ENCODE measurements at regions not wholly inside any gene's neighbourhood (a gene's known extent, or its start where the extent isn't known, plus 50 kb on each side); places are given as distances from the start of the nearest gene placed in this dataset.

GRCh38 chr19:5214902-5215301 lies 125.7 kb downstream of the PTPRS start:
- intact Hi-C loops (cut with DNase I): no loop called here
- no peaks in the 10 kb centered on the region for H3K27me3 ChIP-seq
- H3K27ac ChIP-seq: no peak overlapping the region
- WGBS, 3 donors: 82 to 97% (median 90%) methylated on average over 6 of the region's 6 CpGs
- no peak for DNase-seq
- H3K4me1 ChIP-seq (ENCODE audit: insufficient read depth): no peaks in the 10 kb centered on the region
- no peaks in the 10 kb centered on the region for H3K36me3 ChIP-seq
- H3K9me3 ChIP-seq: no peaks in the 10 kb centered on the region
- TF ChIP-seq CTCF (IDR thresholded peaks at IDR 0.05): no peak
- no peak for TF ChIP-seq EP300 (IDR thresholded peaks at IDR 0.05)
- TF ChIP-seq POLR2A (IDR thresholded peaks at IDR 0.05): no peak
- H3K4me3 ChIP-seq: no peak overlapping the region

GRCh38 chr19:5214371-5214770 lies 126.2 kb downstream of the PTPRS start:
- H3K36me3 ChIP-seq: no peaks in the 10 kb centered on the region
- no peaks in the 10 kb centered on the region for H3K27me3 ChIP-seq
- TF ChIP-seq EP300 (IDR thresholded peaks at IDR 0.05): no peak
- TF ChIP-seq CTCF (IDR thresholded peaks at IDR 0.05): no peak
- TF ChIP-seq POLR2A (IDR thresholded peaks at IDR 0.05): no peak
- intact Hi-C loops (cut with DNase I): no loop called here
- H3K9me3 ChIP-seq: no peaks in the 10 kb centered on the region
- no peak for DNase-seq
- 95 to 98% (median 97%) methylated on average over 23 of the region's 23 CpGs for WGBS, 3 donors
- no peaks in the 10 kb centered on the region for H3K4me1 ChIP-seq (ENCODE audit: insufficient read depth)
- no peak overlapping the region for H3K4me3 ChIP-seq
- H3K27ac ChIP-seq: no peak overlapping the region

- TF ChIP-seq CTCF (IDR thresholded peaks at IDR 0.05) (no peak), EP300 (IDR thresholded peaks at IDR 0.05) (no peak), POLR2A (IDR thresholded peaks at IDR 0.05) (no peak)
- Histone ChIP-seq H3K27ac (no peak overlapping the region), H3K4me3 (no peak overlapping the region), H3K36me3 (no peaks in the 10 kb centered on the region), H3K27me3 (no peaks in the 10 kb centered on the region), H3K4me1 (ENCODE audit: insufficient read depth) (no peaks in the 10 kb centered on the region), H3K9me3 (no peaks in the 10 kb centered on the region)
- DNase-seq: no peak
- 95 to 99% (median 96%) methylated on average over 3 of the region's 3 CpGs for WGBS, 3 donors
- intact Hi-C loops (cut with DNase I): no loop called here
Observed at GRCh38 chr19:5213667-5214066, 126.9 kb downstream of the PTPRS start.

- DNase-seq: no peak
- H3K27me3 ChIP-seq: no peaks in the 10 kb centered on the region
- no peaks in the 10 kb centered on the region for H3K9me3 ChIP-seq
- H3K27ac ChIP-seq: no peak overlapping the region
- intact Hi-C loops (cut with DNase I): no loop called here
- no peak for TF ChIP-seq CTCF (IDR thresholded peaks at IDR 0.05)
- no peak for TF ChIP-seq POLR2A (IDR thresholded peaks at IDR 0.05)
- TF ChIP-seq EP300 (IDR thresholded peaks at IDR 0.05): no peak
- 90 to 96% (median 94%) methylated on average over 30 of the region's 30 CpGs for WGBS, 3 donors
- H3K36me3 ChIP-seq: no peaks in the 10 kb centered on the region
- no peaks in the 10 kb centered on the region for H3K4me1 ChIP-seq (ENCODE audit: insufficient read depth)
- no peak overlapping the region for H3K4me3 ChIP-seq
Observed at GRCh38 chr19:5212101-5212500, 128.5 kb downstream of the PTPRS start.

All from ovary (tissue), 7 donors.